Coronary artery (tissue), 2 donors: ENCODE measurements at regions not wholly inside any gene's neighbourhood (a gene's known extent, or its start where the extent isn't known, plus 50 kb on each side); places are given as distances from the start of the nearest gene placed in this dataset.
"Not testable (repeated sequence)": the region's sequence is repeated elsewhere in the genome, so short reads cannot be mapped to it uniquely, and the experiment has no call there.

Experiments used
- DNase-seq: peaks from one replicate; pipeline ENCODE4 v3.0.0-alpha.2; 2017; ENCODE audit warnings: low spot score
- H3K27ac ChIP-seq, 2 donors: fragments of 200-600 bp; sonication (generic); one replicate each; pipeline ENCODE4 v1.5.1; 2016 to 2019
- H3K4me3 ChIP-seq: fragments of 200-600 bp; sonication (generic); 2 replicates; pipeline ENCODE4 v1.5.1; 2016; ENCODE audit warnings: mild to moderate bottlenecking, moderate library complexity
- TF ChIP-seq, protein P1 (sequence below): fragments of 200-600 bp; sonication (generic); IDR thresholded peaks from one replicate; pipeline ENCODE4 v1.5.1; 2019; ENCODE audit warnings: antibody characterized with exemption

- TF ChIP-seq, protein P1, sequence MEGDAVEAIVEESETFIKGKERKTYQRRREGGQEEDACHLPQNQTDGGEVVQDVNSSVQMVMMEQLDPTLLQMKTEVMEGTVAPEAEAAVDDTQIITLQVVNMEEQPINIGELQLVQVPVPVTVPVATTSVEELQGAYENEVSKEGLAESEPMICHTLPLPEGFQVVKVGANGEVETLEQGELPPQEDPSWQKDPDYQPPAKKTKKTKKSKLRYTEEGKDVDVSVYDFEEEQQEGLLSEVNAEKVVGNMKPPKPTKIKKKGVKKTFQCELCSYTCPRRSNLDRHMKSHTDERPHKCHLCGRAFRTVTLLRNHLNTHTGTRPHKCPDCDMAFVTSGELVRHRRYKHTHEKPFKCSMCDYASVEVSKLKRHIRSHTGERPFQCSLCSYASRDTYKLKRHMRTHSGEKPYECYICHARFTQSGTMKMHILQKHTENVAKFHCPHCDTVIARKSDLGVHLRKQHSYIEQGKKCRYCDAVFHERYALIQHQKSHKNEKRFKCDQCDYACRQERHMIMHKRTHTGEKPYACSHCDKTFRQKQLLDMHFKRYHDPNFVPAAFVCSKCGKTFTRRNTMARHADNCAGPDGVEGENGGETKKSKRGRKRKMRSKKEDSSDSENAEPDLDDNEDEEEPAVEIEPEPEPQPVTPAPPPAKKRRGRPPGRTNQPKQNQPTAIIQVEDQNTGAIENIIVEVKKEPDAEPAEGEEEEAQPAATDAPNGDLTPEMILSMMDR = no peak
Measured at GRCh38 chr5:118121258-118121657, 867.1 kb downstream of the DTWD2 start.

DNA sequence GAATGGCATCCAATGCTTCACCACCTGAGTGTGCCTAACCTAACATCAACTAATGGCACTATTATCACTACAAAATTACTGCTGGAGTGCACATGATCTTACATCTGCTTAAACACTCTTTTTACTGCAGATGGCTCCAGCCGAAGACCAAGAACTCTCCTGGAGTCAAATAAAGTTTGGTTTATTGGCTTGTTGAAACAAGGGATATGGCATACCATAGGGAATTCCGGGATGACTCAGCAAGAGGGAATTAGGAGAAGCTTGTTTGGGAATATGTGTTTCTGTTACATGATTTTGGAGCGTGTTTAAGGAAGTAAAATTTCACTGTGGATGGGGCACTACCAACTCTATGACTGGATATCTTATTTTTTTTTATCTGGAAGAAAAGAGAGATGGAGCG, 872.6 kb downstream of the DTWD2 start:
- no peak overlapping the region for H3K4me3 ChIP-seq
- TF ChIP-seq, protein P1 = no peak
- no peak overlapping the region for H3K27ac ChIP-seq
- no peak for DNase-seq

More at GRCh38 chr5:118121258-118121657, 867.1 kb downstream of the DTWD2 start:
- Histone ChIP-seq H3K27ac (no peak overlapping the region), H3K4me3 (no peak overlapping the region)
- DNase-seq = no peak

GRCh38 chr5:118111956-118112355, 876.4 kb downstream of the DTWD2 start:
- Histone ChIP-seq H3K27ac (no peak overlapping the region), H3K4me3 (no peak overlapping the region)
- no peak for DNase-seq
- TF ChIP-seq, protein P1 = no peak

DNA sequence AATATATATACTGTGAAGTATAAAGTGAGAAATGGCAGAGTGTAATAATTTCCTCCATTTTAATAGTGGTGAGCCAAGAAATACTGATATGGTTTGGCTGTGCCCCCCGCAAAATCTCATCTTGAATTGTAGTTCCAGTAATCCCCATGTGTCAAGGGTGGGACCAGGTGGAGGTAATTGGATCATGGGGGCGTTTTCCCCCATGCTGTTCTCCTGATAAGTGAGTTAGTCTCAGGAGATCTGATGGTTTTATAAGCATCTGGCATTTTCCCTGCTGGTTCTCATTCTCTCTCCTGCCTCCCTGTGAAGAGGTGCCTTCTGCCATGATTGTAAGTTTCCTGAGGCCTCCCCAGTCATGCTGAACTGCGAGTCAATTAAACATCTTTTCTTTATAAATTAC, 881.1 kb downstream of the DTWD2 start:
- DNase-seq, H3K4me3 ChIP-seq, H3K27ac ChIP-seq: not testable (repeated sequence)

GRCh38 chr5:118098716-118099115, 889.6 kb downstream of the DTWD2 start:
- DNase-seq = no peak
- no peak overlapping the region for H3K27ac ChIP-seq
- TF ChIP-seq, protein P1 = no peak
- H3K4me3 ChIP-seq = no peak overlapping the region

DNA sequence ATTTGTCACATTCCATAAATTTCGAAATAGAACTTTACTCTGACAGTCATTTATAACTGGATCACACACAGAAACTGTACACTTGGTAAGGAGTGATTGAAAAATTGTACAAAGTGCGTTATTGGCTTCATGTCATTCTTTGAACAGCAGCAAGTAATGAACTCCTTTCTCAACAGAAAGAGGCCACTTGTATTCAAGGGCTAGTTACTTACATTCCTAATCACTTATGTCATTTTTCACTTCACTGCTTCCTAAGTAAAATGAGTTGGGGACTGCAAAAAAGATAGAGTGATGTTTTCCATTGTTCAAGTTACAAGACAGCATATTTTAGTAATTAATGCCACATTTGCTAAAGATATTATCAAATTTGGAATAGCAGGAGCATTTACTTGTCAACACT, 893.2 kb downstream of the DTWD2 start:
- H3K4me3 ChIP-seq = no peak overlapping the region
- H3K27ac ChIP-seq = no peak overlapping the region
- no peak for DNase-seq
- TF ChIP-seq, protein P1 = no peak

- DNase-seq = no peak
- Histone ChIP-seq H3K4me3 (no peak overlapping the region), H3K27ac (no peak overlapping the region)
- TF ChIP-seq, protein P1 = no peak
Measured at GRCh38 chr5:118088448-118088847, 899.9 kb downstream of the DTWD2 start.

DNA sequence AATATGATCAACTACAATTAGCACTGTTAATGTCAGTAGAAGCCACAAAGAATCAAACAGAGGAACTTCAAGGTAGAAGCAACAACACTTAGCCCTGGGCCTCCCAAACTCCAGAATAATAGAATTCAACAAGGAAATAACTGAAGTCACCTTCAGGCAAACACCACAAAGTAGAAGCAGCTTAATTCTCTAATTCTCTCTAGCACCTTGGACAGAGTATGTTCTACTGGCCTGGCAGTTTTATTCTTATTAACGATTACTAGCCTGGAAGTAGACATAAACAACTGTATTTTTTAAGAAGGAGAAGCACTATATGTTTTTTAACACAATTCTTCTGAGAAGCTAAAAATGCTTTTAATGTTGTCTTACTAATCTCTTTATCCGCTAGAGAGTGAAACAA, 911.9 kb downstream of the DTWD2 start:
- TF ChIP-seq, protein P1 = no peak
- no peak for DNase-seq
- Histone ChIP-seq H3K4me3 (no peak overlapping the region), H3K27ac (no peak overlapping the region)
